ENCODE measurements at regions not wholly inside any gene's neighbourhood (a gene's known extent, or its start where the extent isn't known, plus 50 kb on each side); places are given as distances from the start of the nearest gene placed in this dataset.
A peak's percentile ranks its signal among the peaks of the same experiment; 100 is the strongest.

- no peak overlapping the region for H3K4me3 Mint-ChIP-seq
- H3K27me3 Mint-ChIP-seq (ENCODE audit: low read depth): no peaks in the 10 kb centered on the region
- H3K4me1 Mint-ChIP-seq: no peaks in the 10 kb centered on the region
- H3K27ac Mint-ChIP-seq: no peak overlapping the region
- H3K9me3 Mint-ChIP-seq: no peaks in the 10 kb centered on the region
- H3K36me3 Mint-ChIP-seq (ENCODE audit: low read depth): no peaks in the 10 kb centered on the region
- TF ChIP-seq, protein P1, sequence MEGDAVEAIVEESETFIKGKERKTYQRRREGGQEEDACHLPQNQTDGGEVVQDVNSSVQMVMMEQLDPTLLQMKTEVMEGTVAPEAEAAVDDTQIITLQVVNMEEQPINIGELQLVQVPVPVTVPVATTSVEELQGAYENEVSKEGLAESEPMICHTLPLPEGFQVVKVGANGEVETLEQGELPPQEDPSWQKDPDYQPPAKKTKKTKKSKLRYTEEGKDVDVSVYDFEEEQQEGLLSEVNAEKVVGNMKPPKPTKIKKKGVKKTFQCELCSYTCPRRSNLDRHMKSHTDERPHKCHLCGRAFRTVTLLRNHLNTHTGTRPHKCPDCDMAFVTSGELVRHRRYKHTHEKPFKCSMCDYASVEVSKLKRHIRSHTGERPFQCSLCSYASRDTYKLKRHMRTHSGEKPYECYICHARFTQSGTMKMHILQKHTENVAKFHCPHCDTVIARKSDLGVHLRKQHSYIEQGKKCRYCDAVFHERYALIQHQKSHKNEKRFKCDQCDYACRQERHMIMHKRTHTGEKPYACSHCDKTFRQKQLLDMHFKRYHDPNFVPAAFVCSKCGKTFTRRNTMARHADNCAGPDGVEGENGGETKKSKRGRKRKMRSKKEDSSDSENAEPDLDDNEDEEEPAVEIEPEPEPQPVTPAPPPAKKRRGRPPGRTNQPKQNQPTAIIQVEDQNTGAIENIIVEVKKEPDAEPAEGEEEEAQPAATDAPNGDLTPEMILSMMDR (IDR thresholded peaks at IDR 0.05; ENCODE audit: unreplicated experiment in 3 of 3): no peak
Measured at GRCh38 chr5:30808996-30809395, 384.5 kb upstream of the CDH6 start.

GRCh38 chr5:30804739-30805505, 388.6 kb upstream of the CDH6 start:
- Mint-ChIP-seq H3K4me1 (no peaks in the 10 kb centered on the region), H3K27me3 (ENCODE audit: low read depth) (no peaks in the 10 kb centered on the region), H3K9me3 (no peaks in the 10 kb centered on the region), H3K36me3 (ENCODE audit: low read depth) (no peaks in the 10 kb centered on the region), H3K27ac (peak overlapping the region in 1 of 3 experiments; percentile 62), H3K4me3 (no peak overlapping the region)
- TF ChIP-seq, protein P1 (IDR thresholded peaks at IDR 0.05; ENCODE audit: unreplicated experiment in 3 of 3): peak; percentile 19 to 27 (median 24)

GRCh38 chr5:30802961-30803705, 390.4 kb upstream of the CDH6 start:
- H3K9me3 Mint-ChIP-seq: no peaks in the 10 kb centered on the region
- H3K4me1 Mint-ChIP-seq: no peaks in the 10 kb centered on the region
- H3K36me3 Mint-ChIP-seq (ENCODE audit: low read depth): no peaks in the 10 kb centered on the region
- TF ChIP-seq, protein P1 (IDR thresholded peaks at IDR 0.05; ENCODE audit: unreplicated experiment in 3 of 3): no peak
- no peaks in the 10 kb centered on the region for H3K27me3 Mint-ChIP-seq (ENCODE audit: low read depth)
- no peak overlapping the region for H3K4me3 Mint-ChIP-seq
- no peak overlapping the region for H3K27ac Mint-ChIP-seq

DNA sequence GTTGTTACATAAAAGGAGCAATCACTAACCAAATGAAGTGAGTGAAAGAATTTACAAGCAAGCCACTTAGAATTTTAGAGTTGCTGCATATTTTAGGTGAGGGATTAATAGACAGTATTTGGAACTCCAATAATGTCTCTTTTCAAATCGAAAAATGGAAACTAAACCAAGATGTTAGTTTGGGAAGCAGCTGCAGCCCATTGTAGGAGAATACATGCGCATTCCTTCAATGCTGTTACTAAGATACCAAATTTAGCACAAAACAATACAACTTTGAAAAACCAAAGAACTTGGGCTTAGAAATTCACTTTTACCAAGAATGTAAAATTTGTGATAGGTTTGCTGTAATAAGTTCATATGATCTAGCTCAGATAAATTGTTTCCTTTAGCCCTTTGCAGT, 411.8 kb upstream of the CDH6 start:
- Mint-ChIP-seq H3K4me1 (no peaks in the 10 kb centered on the region), H3K9me3 (peaks cover 2% of the 10 kb centered on the region), H3K36me3 (ENCODE audit: low read depth) (no peaks in the 10 kb centered on the region), H3K4me3 (no peak overlapping the region), H3K27ac (no peak overlapping the region), H3K27me3 (ENCODE audit: low read depth) (no peaks in the 10 kb centered on the region)
- TF ChIP-seq, protein P1 (IDR thresholded peaks at IDR 0.05; ENCODE audit: unreplicated experiment in 3 of 3): no peak

- no peak overlapping the region for H3K27ac Mint-ChIP-seq
- no peak overlapping the region for H3K4me3 Mint-ChIP-seq
- H3K9me3 Mint-ChIP-seq: no peaks in the 10 kb centered on the region
- H3K27me3 Mint-ChIP-seq (ENCODE audit: low read depth): no peaks in the 10 kb centered on the region
- no peaks in the 10 kb centered on the region for H3K36me3 Mint-ChIP-seq (ENCODE audit: low read depth)
- H3K4me1 Mint-ChIP-seq: no peaks in the 10 kb centered on the region
- TF ChIP-seq, protein P1 (IDR thresholded peaks at IDR 0.05; ENCODE audit: unreplicated experiment in 3 of 3): no peak
Measured at GRCh38 chr5:30768056-30768690, 425.3 kb upstream of the CDH6 start.

Data from nephron (organoid).